HEK293 (cell line): ENCODE measurements at regions not wholly inside any gene's neighbourhood (a gene's known extent, or its start where the extent isn't known, plus 50 kb on each side); places are given as distances from the start of the nearest gene placed in this dataset.

ENCODE experiments used
- ZBTB8A ChIP-seq: fragments of 450-650 bp; formaldehyde crosslinking; IDR thresholded peaks from 2 replicates; pipeline ENCODE4 v1.5.1; 2016; ENCODE audit warnings: missing biosample characterization, missing genetic modification characterization
- ZNF302 ChIP-seq: fragments of 450-650 bp; formaldehyde crosslinking; IDR thresholded peaks from 2 replicates; pipeline ENCODE4 v1.5.1; 2016; ENCODE audit warnings: missing biosample characterization, missing genetic modification characterization, low read depth
- TF ChIP-seq, protein P1 (sequence below): fragments of 450-650 bp; formaldehyde crosslinking; IDR thresholded peaks from 2 replicates; pipeline ENCODE4 v1.5.1; 2016; ENCODE audit warnings: missing biosample characterization, missing genetic modification characterization
- TF ChIP-seq, protein P2 (sequence below): fragments of 450-650 bp; formaldehyde crosslinking; IDR thresholded peaks from 2 replicates; pipeline ENCODE4 v1.5.1; 2016; ENCODE audit warnings: missing biosample characterization, missing genetic modification characterization
- TF ChIP-seq, protein P3 (sequence below): fragments of 450-650 bp; formaldehyde crosslinking; IDR thresholded peaks from 2 replicates; pipeline ENCODE4 v1.5.1; 2016; ENCODE audit warnings: missing biosample characterization, missing genetic modification characterization

- TF ChIP-seq, protein P1, sequence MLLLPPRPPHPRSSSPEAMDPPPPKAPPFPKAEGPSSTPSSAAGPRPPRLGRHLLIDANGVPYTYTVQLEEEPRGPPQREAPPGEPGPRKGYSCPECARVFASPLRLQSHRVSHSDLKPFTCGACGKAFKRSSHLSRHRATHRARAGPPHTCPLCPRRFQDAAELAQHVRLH (tag by site-specific recombination): no peak
- TF ChIP-seq, protein P2, sequence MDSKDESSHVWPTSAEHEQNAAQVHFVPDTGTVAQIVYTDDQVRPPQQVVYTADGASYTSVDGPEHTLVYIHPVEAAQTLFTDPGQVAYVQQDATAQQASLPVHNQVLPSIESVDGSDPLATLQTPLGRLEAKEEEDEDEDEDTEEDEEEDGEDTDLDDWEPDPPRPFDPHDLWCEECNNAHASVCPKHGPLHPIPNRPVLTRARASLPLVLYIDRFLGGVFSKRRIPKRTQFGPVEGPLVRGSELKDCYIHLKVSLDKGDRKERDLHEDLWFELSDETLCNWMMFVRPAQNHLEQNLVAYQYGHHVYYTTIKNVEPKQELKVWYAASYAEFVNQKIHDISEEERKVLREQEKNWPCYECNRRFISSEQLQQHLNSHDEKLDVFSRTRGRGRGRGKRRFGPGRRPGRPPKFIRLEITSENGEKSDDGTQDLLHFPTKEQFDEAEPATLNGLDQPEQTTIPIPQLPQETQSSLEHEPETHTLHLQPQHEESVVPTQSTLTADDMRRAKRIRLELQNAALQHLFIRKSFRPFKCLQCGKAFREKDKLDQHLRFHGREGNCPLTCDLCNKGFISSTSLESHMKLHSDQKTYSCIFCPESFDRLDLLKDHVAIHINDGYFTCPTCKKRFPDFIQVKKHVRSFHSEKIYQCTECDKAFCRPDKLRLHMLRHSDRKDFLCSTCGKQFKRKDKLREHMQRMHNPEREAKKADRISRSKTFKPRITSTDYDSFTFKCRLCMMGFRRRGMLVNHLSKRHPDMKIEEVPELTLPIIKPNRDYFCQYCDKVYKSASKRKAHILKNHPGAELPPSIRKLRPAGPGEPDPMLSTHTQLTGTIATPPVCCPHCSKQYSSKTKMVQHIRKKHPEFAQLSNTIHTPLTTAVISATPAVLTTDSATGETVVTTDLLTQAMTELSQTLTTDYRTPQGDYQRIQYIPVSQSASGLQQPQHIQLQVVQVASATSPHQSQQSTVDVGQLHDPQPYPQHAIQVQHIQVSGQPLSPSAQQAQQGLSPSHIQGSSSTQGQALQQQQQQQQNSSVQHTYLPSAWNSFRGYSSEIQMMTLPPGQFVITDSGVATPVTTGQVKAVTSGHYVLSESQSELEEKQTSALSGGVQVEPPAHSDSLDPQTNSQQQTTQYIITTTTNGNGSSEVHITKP: no peak
- TF ChIP-seq, protein P3, sequence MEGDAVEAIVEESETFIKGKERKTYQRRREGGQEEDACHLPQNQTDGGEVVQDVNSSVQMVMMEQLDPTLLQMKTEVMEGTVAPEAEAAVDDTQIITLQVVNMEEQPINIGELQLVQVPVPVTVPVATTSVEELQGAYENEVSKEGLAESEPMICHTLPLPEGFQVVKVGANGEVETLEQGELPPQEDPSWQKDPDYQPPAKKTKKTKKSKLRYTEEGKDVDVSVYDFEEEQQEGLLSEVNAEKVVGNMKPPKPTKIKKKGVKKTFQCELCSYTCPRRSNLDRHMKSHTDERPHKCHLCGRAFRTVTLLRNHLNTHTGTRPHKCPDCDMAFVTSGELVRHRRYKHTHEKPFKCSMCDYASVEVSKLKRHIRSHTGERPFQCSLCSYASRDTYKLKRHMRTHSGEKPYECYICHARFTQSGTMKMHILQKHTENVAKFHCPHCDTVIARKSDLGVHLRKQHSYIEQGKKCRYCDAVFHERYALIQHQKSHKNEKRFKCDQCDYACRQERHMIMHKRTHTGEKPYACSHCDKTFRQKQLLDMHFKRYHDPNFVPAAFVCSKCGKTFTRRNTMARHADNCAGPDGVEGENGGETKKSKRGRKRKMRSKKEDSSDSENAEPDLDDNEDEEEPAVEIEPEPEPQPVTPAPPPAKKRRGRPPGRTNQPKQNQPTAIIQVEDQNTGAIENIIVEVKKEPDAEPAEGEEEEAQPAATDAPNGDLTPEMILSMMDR (tag by site-specific recombination): no peak
- TF ChIP-seq ZNF302 (tag by site-specific recombination) (no peak), ZBTB8A (no peak)
Observed at GRCh38 chr14:49994951-49995561, 102.2 kb downstream of the ARF6 start.
